NCI-H2081 treated with DMSO at 0.1 percent for 48 hours (cell line): ENCODE measurements at regions not wholly inside any gene's neighbourhood (a gene's known extent, or its start where the extent isn't known, plus 50 kb on each side); places are given as distances from the start of the nearest gene placed in this dataset.
"Not testable (repeated sequence)": the region's sequence is repeated elsewhere in the genome, so short reads cannot be mapped to it uniquely, and the experiment has no call there.

Experiments
- DNase-seq: peaks from one replicate; lab custom pipeline; 2025; lab: John Stamatoyannopoulos, UW

- no peak for DNase-seq
Measured at GRCh38 chr5:17127743-17128231, 89.6 kb upstream of the BASP1 start.

- DNase-seq, result no peak
Measured at GRCh38 chr5:17129093-17129849, 88.2 kb upstream of the BASP1 start.

GRCh38 chr5:17130302-17130701 is 87.1 kb upstream of the BASP1 start:
- not testable (repeated sequence) for DNase-seq

- peak; percentile 69 for DNase-seq
Measured at GRCh38 chr5:17132444-17133083, 84.9 kb upstream of the BASP1 start.

- DNase-seq, result no peak
Measured at GRCh38 chr5:17135050-17135449, 82.4 kb upstream of the BASP1 start.

- no peak for DNase-seq
Measured at GRCh38 chr5:17143335-17143734, 74.1 kb upstream of the BASP1 start.

- no peak for DNase-seq
Measured at GRCh38 chr5:17146280-17146841, 71.1 kb upstream of the BASP1 start.

GRCh38 chr5:17147170-17147569 is 70.3 kb upstream of the BASP1 start:
- no peak for DNase-seq

GRCh38 chr5:17147617-17148016 is 69.8 kb upstream of the BASP1 start:
- DNase-seq, result no peak

GRCh38 chr5:17148481-17148880 is 69.0 kb upstream of the BASP1 start:
- no peak for DNase-seq

GRCh38 chr5:17149786-17150185 is 67.6 kb upstream of the BASP1 start:
- DNase-seq, result no peak

- no peak for DNase-seq
Measured at GRCh38 chr5:17150531-17150930, 66.9 kb upstream of the BASP1 start.

- no peak for DNase-seq
Measured at GRCh38 chr5:17151686-17152085, 65.7 kb upstream of the BASP1 start.

GRCh38 chr5:17154211-17154996 is 63.0 kb upstream of the BASP1 start:
- DNase-seq, result no peak

GRCh38 chr5:17156463-17156862 is 61.0 kb upstream of the BASP1 start:
- no peak for DNase-seq

- no peak for DNase-seq
Measured at GRCh38 chr5:17157294-17157693, 60.1 kb upstream of the BASP1 start.

- no peak for DNase-seq
Measured at GRCh38 chr5:17157916-17158529, 59.4 kb upstream of the BASP1 start.

GRCh38 chr5:17160756-17161040 is 56.7 kb upstream of the BASP1 start:
- DNase-seq, result no peak

GRCh38 chr5:17161662-17162061 is 55.8 kb upstream of the BASP1 start:
- DNase-seq, result no peak

- DNase-seq, result no peak
Measured at GRCh38 chr5:17163221-17163620, 54.2 kb upstream of the BASP1 start.

GRCh38 chr5:17167171-17167891 is 50.1 kb upstream of the BASP1 start:
- no peak for DNase-seq
